ENCODE measurements at regions not wholly inside any gene's neighbourhood (a gene's known extent, or its start where the extent isn't known, plus 50 kb on each side); places are given as distances from the start of the nearest gene placed in this dataset.

DNA sequence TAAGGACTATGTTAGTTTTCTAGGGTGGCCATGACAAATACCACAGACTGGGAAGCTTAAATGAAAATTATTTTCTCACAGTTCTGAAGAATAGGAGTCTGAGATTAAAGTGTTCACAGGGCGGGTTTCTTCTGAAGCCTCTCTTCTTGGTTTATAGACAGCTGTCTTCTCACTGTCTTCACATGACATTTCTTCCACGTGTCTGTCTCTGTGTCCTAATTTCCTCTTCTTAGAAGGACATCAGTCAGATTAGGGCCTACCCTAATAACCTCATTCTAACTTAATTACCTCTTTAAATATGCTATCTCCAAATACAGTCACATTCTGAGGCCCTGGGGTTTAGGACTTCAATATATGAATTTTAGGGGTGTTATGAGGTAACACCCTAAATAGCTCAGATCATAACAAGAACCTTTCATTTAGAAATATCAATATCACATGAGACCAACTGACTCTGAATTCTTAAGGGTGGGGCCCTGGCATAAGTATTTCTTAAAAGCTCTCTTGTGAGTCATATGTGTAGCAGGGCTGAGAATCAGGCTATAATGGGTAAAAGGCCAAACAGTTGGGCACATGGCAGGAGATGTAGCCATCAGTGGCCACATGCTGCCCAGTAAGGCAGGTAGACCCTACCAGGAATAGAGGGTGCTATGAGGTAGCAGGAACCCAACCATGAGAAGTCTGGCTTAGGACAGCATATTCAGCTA lies 62.0 kb upstream of the TENT5A start:
- TF ChIP-seq, protein P1, sequence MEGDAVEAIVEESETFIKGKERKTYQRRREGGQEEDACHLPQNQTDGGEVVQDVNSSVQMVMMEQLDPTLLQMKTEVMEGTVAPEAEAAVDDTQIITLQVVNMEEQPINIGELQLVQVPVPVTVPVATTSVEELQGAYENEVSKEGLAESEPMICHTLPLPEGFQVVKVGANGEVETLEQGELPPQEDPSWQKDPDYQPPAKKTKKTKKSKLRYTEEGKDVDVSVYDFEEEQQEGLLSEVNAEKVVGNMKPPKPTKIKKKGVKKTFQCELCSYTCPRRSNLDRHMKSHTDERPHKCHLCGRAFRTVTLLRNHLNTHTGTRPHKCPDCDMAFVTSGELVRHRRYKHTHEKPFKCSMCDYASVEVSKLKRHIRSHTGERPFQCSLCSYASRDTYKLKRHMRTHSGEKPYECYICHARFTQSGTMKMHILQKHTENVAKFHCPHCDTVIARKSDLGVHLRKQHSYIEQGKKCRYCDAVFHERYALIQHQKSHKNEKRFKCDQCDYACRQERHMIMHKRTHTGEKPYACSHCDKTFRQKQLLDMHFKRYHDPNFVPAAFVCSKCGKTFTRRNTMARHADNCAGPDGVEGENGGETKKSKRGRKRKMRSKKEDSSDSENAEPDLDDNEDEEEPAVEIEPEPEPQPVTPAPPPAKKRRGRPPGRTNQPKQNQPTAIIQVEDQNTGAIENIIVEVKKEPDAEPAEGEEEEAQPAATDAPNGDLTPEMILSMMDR (IDR thresholded peaks at IDR 0.05; ENCODE audit: low read depth, low read length), result no peak
- TF ChIP-seq EZH2phosphoT487 (IDR thresholded peaks at IDR 0.05; ENCODE audit: low read depth), result no peak
